Cerebellar cortex (tissue), 1 donor: ENCODE measurements at regions not wholly inside any gene's neighbourhood (a gene's known extent, or its start where the extent isn't known, plus 50 kb on each side); places are given as distances from the start of the nearest gene placed in this dataset.

Experiments
- DNase-seq: peaks from one replicate; pipeline ENCODE4 v3.0.0-alpha.2; 2015; ENCODE audit warnings: low spot score

DNA sequence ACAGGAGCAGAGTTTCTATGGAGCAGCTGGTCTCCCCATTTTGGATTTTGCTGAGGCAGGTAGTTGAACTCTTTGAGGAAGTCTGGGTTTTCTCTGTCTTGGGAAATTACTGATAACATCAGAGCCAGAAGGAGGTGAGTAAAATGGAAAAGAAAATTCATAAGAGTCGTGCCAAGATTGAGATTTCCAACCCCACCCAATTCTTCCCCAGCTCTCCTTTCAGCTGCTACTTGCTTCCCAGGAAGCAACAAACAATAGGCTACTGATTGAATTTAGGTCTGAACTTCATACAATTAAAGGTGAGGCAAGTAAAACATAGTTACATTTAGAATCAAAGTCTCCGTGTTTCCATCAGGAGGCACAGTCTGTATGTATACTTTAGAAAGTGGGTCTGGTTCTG lies 54.6 kb upstream of the EOLA2 start:
- no peak for DNase-seq

DNA sequence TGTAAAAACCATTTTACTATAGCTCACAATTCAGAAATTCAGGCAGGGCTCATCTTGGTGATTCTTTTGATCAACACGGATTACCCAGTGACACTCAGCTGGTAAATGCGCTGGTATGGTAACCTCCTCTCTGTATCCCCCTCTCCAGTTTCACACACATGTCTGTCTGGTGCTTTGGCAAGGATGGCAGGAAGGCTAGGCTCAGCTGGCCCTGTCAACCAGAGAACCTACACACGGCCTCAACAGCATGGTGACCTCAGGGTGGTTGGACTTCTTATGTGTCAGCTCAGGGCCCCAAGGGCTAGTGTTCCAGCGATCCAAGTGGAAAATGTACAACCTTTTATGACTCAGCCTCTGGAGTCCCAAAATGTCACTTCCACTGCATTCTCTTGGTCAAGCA lies 55.7 kb upstream of the EOLA2 start:
- no peak for DNase-seq

DNA sequence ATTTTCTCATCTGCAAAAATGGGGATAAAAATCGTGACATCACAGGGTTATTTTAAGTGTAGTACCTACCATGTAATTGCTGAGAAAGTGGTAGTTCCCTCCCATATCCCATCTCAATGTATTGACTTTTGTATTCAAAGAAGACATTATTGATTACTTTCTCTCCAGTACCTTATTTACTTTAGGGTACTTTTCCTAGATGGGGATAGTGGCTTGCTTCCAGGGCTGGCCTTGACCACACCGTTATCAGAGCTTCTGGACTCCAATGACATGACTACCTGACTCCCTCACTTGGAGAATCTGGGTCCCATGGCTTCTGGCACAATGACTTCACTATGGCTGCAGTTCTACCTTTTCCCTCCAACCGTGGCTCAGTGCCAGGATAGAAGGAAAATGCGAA lies 58.2 kb upstream of the EOLA2 start:
- no peak for DNase-seq

DNA sequence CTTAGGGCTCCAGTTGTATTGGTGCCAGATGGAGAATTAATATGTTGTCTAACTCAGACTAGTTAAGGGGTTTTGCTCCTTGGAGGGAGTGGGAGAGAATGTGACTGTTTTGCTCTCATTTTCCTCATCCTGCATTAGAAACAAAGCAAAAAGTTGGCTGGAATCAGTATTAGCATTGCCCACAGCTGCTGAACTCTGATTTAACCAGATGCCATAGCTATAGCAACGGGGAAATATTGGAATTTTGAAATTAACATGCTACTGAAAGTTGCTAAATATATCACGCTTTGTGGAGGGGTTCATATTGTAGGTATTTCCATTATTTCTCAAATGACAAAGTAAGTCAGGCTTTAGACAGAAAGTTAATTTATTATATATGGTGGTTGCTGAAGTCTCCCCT lies 66.7 kb upstream of the EOLA2 start:
- DNase-seq = no peak

DNA sequence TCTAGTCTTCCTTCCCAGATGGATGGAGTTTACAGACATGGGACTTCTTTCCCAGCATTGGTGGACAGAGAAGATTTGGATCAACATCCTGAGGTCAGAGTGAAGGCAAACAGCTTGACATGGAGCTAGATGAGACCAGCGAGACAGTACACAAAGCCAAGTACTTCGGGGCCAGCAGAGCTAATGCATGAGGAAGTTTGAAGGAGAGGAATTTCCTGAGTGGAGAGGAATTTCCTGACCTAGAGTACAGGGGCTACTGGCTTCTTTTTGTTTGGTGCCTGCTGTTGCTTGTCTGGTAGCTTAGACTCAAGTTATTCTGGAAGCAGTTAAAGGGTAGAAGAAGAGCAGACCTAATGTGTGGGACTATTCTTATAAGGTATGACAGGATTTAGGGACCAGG lies 69.1 kb upstream of the EOLA2 start:
- no peak for DNase-seq

DNA sequence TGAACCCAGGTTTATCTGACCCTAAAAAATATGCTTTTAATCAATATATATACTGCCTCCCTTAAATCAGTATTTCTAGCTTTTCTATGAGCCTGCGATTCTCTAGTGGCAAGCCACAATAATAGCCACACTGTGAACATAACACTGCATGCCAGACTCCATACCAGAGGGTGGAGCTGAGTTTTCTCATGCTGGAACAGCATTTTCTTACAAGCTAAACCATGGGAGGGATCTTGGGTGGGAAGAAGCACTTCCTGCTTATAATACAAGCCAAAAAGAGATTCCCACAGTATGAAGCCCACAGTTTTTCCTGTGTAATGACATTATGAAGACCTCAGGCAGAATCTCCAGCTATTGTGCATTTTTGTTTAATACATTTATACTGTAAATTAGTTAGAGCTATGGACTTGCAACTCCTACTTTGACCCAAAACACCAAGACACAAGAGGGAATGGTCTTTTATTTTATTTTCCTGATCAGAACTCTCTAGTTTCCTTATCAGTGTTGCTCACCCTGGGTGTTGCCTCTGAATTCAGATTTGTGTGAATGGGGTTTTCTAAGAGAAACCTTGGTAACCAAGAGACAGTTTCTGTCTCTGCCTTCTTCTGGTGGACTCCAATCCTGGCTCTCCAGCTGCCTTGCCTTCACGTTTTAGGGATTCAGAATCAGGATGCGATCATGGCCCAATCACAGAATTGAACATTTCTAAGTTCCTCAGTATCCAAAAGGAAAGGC lies 74.5 kb upstream of the EOLA2 start:
- no peak for DNase-seq

DNA sequence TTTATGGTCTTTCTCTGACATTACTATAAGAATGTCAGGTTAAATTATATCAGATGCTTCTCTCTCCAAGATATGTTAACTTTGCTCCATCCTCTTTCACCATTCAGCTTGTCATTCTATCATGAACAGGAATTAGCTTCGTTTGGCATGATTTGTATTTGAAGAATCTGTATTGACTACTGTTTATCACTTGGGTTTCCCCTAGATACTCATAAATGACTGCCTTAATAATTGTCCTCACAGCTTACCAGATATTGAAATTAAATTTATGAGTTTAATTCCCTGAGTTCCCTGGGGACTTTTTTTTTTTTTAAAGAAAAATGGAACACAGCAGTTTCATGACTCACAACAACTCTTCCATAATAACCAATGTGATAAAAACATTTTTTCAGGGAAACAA lies 76.2 kb upstream of the EOLA2 start:
- DNase-seq = no peak

DNA sequence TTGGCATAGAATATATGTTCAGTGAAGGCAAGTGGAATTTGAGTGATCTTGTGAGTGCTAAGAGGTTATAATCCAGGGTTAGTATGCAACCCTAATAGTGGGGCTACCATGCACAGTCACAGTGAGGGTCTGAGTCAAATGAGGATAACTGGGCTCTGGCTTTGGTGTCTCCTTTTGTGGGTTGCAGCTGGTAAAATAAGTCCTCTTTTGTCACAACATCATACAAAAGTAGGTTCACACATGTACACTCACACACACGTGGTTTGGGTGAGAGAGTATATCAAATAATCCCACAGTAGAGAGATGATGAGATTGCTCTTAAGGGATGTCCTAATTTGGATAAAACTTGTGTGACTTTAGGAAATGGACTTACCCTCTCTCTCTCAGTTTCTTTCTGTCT lies 79.6 kb upstream of the EOLA2 start:
- no peak for DNase-seq

DNA sequence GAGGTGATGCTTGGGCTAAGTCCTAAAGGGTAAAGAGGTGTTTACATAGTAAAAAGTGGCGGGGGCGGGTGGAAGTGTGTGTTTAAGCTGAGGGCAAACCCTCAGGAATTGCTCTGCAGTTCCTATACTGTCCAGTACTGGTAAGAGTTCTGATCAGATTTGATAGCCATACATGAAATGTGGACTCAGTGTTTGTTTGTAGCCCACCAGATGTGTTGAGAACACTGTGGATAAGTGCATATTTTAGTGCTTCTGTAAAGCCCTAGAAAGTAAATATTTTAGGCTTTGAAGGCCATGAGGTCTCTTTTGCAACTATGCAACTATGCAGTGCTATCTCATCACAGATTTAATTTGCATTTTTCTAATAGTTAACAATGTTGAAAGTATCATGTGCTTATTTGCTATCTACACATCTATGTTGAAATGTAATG lies 80.7 kb upstream of the EOLA2 start:
- DNase-seq = no peak

DNA sequence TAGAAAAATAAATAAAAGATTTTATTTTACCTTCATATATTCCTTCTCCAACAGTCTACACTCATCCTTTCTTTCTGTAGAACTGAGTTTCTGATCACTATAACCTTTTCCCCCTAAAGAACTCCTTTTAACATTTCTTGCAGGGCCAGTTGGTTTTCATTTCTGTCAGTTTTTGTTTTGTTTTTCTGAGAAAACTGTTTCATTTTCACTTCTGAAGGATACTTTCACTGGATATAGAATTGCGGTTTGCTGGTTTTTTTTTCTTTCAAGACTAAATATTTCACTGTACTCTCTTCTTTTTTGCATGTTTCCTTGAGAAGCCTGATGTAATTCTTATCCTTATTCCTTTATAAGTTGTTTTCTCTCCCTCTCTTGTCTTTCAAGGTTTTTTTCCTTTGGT lies 90.4 kb upstream of the EOLA2 start:
- DNase-seq = no peak

DNA sequence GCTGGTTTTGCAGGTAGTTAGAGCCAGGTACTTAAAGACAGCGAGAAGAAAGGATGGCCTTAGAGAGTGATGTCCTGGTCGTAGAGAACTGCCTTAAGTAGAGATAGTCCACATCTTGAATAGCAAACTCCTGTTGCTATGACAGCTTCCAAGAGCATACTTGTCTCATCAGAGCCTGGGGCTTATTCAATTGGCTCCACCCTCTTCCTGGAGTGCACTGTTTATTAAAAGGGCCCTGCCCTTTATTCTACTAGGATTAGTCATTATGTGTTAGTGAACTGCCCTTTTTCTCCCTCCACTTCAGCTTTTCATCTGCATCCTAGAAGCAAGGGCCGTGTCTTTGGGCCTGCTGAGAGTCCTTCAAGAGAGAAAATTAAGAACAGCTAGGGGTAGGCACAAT lies 94.5 kb upstream of the EOLA2 start:
- no peak for DNase-seq

DNA sequence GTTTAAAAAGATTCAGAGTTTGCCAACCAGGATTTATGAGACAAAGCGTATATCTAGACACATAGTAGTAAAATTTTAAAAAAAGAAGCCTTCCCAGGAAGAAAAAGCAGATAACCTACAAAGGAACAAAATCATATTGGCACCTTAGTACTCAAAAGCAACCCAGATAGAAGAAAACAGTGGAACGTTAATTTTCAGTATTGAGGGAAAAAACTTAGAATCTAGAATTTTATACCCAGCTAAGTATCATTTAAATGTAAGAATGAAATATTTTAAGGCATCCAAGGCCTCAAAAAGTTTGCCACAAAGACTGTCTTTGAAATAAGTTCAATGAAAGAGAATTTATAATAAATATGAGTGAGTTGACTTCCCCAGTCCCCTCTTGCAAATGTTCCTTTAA lies 96.5 kb upstream of the EOLA2 start:
- no peak for DNase-seq

DNA sequence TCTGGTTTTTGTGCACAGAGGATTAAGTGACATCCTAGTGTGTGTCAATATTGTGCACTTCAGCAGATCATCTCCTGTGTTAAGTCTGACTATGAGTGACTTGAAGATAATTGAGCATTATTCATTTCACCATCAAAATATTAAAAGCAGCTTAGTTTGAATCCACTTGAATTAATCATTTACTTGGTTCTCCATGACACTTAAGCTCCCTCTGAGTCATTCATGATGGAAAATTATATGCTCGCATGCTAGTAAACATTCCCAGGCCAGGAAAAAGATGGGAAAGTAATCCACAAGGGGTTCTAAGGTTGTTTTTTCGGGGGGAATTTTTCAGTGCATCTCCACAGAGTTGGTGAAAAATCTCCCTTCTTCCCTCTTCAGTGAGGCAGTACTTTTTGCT lies 97.2 kb upstream of the EOLA2 start:
- DNase-seq = no peak

DNA sequence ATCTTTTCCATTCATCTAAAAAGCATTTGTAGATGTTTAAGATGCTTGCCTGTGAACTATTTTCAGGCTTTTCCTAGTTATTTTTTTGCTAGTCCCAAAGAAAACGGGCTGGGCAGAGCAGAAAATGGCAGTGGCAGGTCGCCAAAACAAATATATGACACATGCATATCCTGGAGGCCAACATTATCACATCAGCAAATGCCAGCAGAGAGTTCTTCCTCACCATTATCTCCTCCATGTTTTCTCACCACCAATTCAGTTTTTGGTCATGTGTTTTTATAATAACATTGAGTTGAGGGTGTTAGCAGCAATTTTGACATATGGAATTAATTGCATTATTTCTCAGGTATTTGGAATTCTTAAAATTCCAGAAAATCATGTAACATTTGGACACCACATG lies 97.9 kb upstream of the EOLA2 start:
- DNase-seq = no peak

DNA sequence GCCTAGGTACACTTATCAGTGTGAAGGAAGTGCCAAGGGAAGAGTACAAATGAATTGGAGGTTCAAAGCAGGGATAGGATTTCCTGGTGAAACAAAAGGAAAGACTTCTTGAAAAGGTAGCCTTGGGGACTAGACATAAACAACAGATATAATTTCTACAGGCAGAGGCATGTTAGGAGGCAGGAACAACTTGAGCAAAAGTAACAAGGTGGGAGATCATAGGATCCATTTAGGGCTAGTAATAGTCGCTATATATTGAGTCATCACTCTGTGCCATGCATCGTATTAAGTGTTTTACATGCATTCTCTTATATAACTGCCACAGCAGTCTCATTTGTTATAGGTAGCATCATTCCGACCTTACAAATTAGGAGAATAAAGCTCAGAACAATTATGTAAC lies 98.3 kb upstream of the EOLA2 start:
- no peak for DNase-seq

DNA sequence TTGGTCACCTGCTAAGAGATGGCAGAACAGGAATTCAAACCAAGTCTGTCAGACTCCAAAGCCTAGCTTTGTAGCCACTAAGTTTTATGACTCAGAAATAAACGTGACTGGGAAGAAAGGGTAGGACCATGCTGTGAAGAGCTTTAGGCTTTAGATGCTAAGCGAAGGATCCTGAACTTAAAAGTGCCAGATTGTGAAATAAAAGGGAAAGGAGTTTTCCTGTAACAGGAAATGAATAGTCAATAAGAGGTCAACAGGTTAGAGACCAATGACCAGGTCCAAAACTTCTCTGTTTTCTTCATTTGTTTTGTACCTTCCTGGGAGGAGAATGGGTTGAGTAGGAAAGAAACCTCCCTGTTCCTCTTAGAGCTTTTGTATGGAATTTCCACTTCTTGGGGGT lies 98.8 kb upstream of the EOLA2 start:
- DNase-seq = no peak

DNA sequence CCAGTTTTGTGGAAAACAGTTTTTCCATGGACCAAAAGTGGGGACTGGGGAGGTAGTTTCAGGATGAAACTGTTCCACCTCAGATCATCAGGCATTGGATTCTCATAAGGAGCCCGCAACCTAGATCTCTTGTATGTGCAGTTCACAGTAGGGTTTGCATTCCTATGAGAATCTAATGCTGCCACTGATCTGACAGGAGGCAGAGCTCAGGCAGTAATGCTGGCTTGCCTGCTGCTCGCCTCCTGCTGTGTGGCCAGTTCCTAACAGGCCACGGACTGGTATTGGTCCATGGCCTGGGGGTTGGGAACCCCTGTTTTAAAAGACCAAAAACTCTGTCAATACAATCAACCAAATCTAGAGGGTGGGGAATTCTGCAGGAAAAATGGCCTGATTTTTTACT lies 100.0 kb upstream of the EOLA2 start:
- no peak for DNase-seq

DNA sequence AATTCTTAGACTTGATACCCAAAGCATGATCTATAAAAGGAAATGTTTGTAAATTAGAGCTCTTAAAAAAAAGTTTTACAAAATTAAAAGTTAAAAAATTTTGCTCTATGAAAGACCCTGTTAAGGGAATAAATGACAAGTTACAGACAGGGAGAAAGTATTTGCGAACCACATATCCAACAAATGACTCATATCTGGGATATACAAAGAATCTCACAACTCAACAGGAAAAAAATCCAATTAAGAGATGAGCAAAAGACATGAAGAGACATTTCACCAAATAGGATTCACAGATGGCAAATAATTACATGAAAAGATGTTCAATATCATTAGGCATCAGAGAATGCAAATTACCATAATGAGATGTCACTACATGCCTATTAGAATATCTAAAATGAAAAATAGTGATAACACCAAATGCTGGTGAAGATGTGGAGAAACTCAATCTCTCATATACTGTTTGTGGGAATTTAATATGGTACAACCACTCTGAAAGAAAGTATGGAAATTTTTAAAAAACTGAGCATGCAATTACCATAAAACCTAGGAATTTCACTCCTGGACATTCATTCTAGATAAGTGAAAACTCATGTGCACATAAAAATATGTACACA lies 100.8 kb upstream of the EOLA2 start:
- no peak for DNase-seq

DNA sequence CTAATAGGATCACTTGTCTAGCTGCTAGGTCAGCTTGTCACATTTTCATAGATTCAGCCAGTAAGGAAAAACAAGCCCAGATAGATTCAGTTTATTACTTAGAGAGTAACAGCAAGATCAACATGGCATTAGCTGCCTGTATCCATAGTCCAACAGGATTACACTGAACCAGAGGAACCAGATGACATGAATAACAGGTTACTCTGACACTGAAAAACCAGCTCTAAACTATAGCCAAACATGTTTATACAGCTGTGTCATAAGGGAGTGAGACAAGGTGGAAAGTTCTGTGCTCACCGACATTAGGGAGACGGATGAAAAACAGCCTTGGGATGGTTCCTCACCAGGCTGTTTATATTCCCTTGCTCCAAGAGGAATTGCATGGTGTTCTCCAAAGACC lies 102.9 kb upstream of the EOLA2 start:
- no peak for DNase-seq

DNA sequence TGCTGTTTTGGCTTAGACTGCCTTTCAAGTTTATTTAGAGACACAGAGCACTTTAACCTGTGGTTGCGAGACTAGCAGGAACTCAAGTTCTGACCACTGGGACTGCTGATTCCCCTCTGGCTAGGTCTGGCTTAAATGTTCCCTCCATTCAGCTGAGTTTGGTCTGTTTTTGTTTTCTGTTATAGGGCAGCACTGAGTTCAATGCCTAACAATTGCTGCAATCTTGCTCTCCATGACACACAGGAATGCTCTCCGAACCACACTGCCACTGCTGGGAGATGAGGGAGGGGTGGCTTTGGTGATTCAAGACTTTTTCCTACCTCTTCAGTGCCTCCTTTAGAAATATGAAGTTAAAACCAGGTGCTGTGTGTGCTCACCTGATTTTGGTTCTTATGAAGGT lies 106.3 kb upstream of the EOLA2 start:
- no peak for DNase-seq

DNA sequence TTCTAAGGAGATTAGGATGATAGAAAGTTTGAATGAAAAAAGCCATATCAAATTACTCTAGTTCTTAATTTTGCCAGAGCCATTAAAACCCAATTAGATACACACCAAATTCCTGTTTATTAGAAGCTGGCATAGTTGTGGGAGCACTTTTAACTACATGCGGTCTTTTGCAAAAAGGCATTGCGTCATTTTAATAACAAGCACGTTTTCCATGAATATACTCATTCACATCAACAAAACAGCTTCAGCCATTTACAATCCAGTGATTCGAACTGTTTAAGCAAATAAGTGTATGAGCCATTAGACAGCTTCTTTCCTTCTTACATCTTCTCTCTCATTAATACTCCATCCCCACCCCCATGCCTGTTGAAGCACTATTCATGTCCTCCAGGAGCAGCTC lies 109.5 kb upstream of the EOLA2 start:
- no peak for DNase-seq

DNA sequence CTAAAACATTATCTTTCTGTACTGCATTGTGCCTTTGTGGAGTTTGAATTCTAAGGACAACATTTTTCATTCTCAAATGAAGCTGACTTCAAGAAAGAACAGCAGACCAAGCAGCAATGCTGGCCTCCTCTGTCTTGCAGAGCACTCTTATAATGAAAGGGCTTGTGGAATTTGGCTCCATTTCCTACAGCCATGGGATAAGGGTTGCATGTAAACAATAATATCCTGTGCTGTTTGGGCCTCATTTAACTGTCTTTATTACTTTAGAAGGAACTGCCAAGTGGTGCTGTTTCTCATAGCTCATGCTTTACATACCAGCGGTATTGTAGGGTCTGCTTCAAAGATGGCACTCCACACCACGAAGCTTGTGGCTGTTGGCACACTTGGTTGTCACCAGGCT lies 111.4 kb upstream of the EOLA2 start:
- DNase-seq = no peak

DNA sequence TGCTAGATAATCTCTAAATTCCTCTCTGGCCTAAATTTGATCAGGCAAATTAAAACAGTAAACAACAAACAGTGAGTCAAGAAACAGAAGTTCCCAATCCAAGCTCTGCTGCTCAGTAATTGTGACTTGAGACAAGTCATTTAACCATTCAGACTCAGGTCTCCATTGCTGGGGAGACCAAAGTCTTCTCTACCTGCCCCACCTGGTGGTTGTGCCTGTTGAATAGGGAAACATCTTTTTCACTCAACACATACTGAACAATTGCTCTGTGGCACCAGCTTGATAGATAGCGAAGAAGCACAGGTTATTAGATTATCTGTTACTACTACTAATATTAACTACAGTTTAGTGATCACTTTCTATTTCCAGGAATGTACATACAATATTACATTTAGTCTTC lies 112.1 kb upstream of the EOLA2 start:
- DNase-seq = no peak

DNA sequence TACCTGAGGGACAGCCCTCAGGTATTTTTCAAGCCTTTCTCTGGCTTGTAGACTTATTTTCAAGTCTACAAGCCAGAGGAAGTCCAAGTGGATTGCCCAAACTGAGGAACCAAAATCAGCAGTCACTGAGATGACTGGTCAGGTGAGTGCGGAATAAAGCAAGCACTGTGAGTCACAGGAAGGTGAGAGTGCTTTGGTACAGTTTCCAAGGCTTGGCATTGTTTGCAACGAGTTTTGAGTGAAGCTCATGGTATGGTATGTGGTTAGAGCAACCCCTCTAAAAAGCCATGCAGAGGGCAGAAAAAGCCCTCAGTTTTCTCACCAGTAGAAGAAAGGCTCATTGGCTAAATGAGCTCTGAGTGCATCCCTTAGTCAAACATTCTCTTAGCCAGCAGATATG lies 112.8 kb upstream of the EOLA2 start:
- DNase-seq = no peak
